ENCODE measurements at regions not wholly inside any gene's neighbourhood (a gene's known extent, or its start where the extent isn't known, plus 50 kb on each side); places are given as distances from the start of the nearest gene placed in this dataset.

DNA sequence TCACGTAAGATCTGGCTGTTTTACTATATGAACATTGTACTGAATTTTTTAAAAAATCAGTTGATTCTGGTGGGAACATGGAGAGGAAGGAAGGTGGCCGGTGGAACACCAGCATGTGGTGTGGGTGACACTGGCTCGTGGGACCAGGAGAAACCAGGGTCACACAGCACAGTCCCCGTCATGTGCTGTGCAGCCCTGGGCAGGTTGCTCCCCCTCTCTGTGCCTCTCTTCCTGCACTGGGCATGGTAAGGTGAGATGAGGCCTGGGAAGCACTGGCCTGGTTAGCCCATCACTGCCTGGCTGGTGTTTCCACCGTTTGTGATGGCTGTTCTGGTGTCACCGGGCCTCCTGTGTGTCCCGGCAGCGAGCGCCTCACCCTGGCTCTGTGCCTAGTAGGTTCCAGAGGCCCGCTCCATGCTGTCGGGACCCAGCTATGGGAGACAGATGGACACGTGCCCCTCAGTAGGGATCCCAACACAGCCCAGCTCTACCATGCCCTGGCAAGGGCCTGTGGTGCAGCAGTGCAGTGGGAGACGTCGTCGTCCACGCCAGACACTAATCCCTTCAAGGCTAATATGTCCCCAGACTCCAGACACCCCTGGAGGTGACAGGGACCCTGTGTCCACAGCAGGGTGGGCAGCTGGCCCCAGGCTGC, 88.2 kb upstream of the LINC01488 start:
- no peak for DNase-seq (ENCODE audit: low spot score)

DNA sequence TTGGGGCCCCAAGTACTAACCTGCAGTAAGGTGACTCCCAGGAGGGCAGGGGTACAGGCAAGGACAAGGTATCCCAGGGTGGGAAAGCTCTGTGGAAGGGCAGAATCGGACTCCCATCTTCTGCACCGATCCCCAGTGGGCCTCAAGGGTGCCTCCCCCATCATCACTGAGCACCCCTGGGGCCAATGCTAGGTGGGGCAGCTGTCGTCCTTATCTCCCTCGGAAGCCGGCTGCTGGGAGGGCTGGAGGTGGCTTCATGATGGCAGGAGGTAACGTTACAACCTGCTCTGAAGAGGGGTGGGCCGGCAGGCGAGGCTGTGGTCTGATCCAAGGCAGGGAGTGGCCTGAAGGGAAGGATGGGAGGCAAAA, 87.6 kb upstream of the LINC01488 start:
- DNase-seq (ENCODE audit: low spot score), result no peak

DNA sequence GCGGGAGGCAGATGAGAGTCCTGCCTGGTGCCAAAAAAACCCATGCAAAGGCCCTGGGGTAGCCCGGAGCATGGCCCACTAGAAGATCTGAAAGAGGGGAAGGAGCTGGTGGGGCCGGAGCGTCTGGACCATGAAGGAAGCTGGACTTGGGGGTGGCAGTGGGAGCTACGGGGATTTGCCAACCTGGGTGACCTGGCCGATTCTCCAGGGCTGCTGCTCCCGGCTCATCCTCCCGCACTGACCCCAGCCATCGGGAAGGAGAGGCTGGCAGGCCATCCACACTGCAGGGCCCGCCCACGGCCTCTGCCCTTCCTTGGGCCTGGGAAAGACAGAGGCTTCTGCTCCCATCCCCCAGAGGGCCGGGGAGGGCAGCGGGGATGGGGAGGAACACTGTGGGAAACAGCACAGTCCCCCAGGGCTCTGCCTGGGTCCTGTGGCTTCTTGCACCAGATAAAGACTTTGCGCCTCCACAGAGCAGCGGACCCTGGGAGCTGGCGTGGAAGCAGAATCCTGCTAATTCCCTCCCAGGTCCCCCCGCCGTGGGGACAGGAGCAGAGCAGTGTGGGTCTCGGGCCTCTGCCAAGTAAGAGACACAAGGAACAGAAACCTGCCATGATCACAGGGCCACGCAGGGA, 87.1 kb upstream of the LINC01488 start:
- peak; percentile 43 for DNase-seq (ENCODE audit: low spot score)

DNA sequence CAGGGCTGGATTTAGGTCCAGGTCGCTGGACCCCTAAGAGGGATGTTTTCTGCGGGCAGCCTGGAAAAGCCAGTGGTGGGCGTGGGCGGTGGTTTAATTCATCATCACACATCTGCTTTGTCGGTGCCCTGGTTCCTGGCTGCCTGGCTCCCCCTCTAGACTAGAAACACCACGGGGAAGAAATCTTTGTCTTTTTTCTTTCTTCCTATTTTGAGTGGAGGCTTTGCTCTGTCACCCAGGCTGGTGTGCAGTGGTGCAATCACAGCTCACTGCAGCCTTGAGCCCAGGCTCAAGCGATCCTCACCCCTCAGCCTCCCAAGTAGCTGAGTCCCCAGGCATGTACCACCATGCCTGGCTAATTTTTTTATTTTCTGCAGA, 86.6 kb upstream of the LINC01488 start:
- DNase-seq (ENCODE audit: low spot score), result no peak

DNA sequence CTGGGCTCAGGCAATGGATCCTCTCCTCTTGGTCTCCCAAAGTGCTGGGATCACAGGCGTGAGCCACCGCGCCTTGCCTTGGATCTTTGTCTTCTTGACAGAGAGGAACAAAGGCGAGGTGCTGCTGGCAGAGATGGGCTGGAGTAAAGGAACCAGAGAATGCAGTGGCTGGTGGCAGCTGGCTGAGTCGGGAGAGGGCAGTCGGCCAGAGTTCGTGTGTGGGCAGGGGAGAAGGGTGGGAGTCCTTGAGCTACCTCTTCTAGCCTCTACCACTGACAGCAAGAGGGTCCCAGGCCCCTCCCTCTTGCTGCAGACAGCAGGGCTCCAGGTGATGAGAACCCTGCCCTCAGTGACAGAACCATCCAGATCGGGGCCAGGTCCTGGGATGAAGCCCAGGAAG, 86.2 kb upstream of the LINC01488 start:
- DNase-seq (ENCODE audit: low spot score), result no peak

DNA sequence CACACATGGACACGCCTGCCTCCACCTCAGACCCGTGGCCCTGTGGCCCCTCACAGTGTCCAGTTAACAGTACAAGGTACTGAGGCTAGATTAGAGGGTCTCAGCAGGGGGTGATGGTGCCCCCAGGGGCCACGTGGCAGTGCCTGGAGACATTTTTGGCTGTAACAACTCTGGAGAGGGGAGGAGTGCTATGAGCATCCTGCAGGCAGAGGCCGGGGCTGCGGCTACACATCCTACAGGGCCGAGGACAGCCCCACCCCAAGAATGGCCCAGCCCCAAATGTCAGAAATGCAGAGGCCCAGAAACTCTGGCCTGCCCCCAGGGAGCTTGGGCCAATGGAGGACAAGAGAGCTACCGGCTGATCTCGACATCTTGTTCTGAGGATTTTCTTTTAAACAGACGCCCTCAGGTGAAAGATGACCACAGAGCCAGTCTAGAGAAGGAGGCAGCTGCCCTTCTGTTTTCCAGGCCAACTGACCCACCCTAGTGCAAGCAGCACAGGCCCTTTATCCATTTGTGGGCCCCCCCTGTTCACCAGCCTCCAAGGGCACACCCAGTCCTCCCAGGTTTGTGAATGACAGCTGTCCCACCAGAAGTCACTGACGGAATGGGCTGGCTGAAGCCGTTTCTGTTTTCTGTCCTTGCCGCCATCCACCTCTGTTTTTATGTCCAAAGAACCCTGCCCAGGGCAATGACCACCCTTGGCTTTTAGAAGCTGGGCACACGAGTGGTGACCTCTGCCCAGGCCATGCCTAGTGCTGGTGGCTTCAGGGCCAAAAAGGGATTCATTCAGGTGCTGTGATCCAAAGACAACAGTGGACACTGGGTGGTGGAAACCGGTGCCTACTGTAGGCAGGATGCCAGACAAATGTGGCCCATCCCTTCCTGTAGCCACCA, 85.2 kb upstream of the LINC01488 start:
- no peak for DNase-seq (ENCODE audit: low spot score)

DNA sequence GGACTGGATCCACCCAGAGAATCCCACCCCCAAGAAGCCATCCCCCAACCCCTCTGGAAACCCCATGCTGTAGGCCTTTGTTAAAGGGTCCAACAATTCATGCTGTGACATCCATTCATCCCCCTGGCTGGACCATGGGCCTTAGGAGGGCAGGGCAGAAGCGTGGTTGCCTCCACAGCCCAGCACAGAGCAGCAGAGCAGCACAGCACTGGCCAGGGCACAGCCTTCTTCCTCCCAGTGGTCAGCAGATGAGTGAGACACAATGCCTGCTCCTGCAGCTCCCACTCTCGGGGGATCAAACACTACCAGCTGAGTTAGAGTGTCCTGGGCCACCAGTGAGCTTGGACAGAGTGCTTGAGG, 84.5 kb upstream of the LINC01488 start:
- no peak for DNase-seq (ENCODE audit: low spot score)

DNA sequence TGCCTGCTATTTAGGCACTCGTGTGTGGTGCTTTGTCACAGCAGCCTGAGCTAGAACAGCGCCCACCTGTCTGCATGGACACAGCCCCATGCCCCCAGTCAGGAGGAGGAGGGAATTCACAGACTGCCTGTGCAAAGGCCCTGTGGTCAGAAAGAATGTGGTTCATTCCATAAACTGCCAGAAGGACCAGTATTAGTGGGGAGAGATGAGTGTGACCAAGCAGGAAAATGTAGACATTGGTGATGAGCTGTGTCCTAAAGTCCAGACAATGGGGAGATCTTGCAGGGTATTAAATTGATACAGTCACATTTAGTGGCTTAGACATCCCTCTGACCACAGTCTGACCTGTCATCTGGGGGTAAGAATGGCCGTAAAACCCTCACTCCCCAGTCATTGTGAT, 83.7 kb upstream of the LINC01488 start:
- no peak for DNase-seq (ENCODE audit: low spot score)

DNA sequence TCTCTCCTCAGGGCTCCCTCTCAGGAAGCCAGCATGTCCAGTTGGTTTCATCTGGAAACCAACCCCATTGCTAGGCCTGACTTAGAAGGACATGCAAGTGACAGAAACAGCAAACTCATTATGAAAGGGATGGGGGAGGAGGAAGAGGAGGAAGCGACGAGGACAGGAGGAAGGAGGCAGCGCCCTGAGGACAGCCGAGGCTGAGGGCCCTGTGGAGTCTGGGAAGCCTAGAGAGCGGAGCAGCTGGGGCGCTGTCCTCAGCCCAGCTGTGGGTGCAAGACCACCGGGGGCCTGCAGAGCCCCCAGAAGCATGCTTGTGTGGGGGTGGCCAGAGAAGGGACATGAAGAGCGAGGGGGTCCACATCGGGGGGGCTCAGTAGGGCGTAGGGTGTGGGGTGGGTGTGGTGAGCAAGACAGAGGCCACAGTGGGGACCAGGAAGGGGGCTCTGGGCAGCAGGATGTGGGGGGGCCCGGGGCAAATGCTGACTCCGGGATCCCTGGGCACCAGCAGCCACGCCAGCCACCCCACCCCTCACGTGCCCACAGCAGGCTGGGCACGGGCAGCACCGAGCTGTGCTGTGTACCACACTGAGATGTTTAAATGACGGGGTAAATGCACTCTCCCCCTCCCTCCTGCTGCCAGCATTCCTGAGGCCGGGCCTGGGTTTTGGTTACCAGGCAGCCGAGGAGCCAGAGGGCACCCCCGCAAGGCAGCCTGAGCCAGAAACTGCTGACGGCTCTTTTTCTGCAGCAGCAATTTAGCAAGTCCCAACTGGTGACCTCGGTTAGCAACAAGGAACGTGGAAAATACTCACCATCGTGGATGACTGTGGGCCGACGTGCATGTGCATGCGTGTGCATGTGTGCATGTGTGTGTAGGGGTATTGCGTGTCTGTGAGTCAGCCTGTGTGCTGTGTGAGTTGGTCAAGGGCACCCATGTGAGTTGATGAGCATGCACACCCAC, 82.7 kb upstream of the LINC01488 start:
- peak; percentile 39 for DNase-seq (ENCODE audit: low spot score)

DNA sequence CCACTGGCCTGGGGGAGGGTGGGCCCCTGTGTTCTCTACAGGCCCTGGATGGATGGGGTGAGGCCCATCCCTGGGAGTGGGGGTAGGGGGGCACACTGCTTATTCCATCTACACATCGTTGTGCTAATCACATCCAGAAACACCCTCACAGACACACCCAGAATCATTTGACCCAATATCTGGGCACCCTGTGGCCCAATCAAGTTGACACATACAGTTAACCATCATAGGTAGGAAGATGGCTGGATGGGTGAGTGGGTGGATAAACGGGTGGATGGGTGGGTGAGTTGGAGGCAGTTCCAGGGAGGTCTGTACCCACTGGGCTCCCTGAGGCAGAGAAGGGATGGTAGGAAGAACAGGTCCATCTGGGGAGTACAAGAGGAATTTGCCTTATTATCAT, 81.3 kb upstream of the LINC01488 start:
- DNase-seq (ENCODE audit: low spot score), result no peak

DNA sequence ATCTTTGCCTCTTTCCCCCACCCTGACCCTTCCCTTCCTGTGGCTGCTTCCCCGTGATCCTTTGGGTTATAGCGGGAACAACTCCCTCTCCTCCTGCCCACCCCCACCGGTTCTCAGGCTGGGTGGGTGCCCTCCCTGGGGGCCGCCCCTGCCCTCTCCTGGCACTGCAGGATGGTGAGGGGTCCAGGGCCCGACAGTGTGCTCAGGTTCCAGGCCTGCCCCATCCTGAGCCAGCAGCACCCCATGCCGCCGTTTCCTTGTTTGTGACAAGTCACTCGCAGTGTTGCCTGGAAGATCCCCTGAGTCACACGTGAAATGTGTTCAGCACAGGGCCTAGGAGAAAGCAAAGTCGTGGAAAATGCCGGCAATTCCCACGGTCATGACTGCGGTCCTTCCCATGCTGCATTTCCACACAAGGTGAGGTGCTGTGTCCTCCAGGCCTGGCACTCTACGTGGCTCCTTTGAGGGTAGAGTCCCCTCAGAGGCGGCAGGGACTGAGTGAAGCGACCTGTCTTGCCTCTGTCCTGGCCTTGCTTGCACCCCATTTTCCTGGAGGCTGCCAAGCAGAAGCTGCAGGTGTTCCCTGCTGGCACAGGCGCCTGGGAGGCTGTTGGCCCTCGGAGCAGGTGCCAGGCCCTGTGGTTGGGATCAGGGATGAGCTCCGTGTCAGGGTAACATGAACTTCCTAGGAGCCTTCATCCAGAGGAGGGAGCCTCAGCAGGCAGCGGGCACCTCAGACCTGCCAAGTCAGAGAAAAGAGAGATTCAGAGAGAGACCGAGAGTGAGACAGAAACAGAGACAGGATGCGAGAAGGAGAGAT, 80.5 kb upstream of the LINC01488 start:
- no peak for DNase-seq (ENCODE audit: low spot score)

DNA sequence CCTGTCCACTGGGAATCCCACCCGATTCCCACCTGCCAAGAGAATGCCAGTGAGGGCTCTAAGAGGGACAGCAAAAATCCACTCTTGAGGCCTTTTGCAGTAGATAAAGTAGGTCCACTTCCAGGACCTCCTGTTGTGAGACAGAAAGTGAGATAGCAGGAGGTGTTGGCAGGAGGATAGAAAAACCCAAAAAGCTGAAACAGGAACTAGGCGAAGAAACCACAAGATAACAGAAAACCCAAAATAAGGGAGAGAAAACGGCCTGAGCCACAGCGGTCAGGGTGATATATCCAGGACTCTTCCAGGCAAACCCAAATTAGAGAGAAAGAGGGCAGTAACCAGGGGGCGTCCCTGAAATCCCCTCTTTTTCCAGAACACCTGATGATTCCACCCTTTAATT, 79.7 kb upstream of the LINC01488 start:
- no peak for DNase-seq (ENCODE audit: low spot score)

DNA sequence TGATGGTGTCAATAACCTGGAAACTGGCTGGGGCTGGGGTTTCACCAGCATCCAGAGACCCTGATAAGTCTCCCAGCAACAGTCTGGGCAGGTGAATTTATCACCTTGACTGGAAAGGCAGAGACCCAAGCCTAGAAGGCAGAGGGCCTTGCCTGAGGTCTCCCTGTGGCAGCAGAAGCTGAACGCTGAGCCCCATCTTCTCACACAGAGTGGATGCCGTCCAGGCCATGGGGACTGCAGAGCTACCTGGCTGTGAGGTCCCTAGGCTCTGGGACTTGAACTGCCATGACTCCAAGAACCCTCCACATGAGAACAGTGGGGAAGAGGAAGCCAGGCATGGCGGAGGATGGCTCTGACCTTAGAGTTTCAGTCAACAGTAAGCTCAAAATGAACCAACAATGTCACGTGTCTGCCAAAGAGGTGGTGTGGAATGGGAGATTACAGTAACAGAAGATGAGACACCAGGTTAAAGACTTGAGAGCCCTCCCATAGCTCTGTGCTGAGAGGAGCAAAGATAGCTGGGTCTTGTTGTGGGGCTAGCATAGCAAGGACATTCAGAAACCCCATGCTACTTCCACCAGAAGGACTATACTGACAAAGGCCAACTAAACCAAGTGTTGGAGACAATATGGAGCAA, 79.1 kb upstream of the LINC01488 start:
- DNase-seq (ENCODE audit: low spot score), result no peak

DNA sequence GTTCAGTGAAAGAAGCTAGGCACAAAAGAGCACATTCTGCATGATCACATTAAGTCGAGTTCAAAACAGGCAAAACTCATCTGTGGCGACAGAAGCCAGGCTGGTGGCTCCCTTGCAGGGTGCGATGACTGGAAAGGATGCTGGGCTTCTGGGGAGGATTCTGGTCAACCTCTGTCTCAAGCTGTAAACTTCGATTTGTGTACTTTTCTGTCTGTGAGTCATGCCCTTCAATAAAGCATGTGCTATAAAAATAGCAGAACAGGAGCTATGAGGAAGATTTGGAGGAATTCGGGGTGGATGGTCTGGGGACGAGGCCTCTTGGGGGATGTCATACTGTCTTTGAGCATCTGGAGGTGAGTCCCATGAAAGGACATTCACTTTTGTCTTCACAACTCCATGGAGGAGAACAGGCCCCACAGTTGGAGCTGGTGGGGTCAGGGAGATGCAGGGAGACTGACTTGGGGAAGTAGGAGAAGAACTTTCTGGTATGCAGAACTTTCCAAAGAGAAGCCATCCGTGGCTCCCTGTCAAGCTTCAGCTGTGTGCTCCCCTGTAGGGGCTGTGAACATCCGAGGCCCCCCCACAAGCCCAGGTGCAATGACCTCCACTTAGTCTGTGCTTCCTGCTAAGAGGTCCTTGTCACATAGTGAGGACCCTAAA, 77.8 kb upstream of the LINC01488 start:
- DNase-seq (ENCODE audit: low spot score), result no peak

DNA sequence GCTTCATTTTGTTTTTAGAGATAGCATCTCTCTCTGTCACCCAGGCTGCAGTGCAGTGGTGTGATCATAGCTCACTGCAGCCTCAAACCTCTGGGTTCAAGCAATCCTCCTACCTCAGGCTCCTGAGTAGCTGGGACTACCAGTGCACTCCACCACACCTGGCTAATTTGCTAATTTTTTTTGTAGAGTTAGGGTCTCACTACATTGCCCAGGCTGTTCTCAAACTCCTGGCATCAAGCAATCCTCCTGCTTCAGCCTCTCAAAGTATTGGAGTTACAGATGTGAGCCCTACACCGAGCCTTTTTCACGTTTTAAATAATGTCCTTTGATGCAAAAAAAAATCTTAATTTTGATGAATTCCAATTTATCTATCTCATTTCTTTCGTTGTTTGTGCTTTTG, 75.4 kb upstream of the LINC01488 start:
- no peak for DNase-seq (ENCODE audit: low spot score)

DNA sequence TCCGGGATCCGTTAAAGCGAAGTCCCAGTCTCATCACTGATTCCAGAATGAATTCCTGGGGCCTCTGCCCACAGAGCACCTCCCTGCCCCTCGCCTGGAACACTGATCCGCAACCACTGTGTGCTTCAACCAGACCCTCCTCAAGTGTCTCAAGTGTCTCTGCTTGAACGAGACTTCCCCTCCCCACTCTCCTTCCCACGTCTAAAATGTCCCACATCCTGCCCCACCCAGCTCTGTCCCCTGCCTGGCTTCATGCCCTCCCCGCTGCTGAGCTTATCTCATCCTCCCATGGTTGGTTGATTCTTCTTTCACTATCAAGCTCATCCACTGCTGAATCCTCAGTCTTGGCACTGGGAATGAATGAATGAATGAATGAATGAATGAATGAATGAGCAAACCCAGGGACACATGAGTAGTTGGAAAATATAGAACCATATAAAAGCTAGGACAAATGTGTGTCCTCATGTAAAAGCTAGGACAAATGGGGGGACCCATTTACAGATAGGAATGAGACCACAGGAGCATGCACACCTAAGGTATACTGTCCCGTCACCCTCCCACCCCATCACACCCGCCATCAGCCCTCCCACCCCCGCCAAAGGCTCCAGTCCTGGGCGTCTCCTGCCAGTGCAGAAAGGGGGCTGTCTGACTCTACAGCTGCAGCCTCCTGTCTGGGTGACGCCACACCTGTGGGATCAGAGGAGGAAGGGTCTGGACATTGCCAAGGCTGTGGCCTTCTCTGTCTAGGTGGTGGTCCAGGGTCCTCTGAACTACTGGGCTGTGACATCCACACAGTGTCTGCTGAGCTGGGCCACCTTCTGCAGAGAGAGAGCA, 71.4 kb upstream of the LINC01488 start:
- no peak for DNase-seq (ENCODE audit: low spot score)

DNA sequence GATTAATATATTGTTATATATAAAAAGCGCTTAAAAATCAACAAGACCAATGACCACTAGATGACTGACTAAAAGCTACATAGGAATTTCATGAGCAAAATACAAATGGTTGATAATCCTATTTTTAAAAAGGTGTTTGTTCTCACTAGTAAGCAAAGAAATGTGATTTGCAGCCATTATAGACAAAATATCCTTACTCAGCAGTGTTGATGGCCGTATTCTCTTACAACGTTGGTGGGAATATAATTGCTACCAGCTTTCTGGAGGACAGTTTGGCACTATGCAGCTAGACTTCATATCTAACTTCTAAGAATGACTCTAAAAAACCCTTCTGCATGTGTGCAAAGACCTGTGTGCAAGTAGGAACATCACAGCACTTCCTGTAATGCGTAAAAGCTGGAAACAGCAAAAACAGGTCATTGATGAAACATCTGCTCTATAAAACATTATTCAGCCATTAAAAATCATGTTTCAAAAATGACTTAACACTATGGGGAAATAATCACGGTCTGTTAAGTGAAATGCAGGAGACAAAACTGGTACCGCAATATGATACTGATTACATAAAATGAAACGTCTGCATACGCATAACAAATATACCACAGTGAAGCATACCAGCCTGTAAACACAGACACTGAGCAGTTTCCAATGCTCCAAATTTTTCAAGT, 70.1 kb upstream of the LINC01488 start:
- DNase-seq (ENCODE audit: low spot score), result no peak

DNA sequence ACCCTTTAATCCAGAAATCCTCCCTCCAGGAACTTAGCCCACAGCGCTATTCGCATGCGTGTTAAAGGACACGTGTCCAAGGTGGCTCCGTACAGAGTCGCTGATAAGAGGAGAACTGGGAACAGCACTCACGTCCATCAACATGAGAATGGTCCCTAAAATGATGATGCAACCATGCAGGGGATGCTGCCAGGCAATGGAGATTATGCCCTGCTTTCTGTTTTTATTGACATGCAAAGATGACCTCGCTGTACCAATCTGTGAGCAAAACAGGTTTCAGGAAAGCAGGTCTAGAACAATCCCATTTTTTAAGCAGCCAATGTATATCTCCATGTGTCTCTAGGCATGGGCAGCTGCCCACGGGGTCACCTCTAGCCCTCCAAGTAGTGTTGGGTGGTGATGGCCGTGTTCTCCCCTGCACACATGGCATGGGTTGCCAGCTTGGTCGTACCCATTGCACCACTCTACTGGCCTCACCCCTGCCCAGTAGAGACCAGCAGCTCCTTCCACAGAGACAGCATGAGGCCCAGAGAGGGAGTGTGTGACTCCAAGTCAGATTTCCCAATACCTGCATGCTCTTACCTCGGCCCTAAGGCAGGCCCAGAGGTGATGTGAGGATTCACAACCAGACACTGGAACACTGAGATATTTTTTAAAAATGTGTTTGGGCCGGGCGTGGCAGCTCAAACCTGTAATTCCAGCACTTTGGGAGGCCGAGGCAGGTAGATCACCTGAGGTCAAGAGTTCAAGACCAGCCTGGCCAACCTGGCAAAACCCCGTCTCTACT, 68.3 kb upstream of the LINC01488 start:
- no peak for DNase-seq (ENCODE audit: low spot score)

All from Ammon's horn (tissue), 1 donor.